ENCODE measurements at regions not wholly inside any gene's neighbourhood (a gene's known extent, or its start where the extent isn't known, plus 50 kb on each side); places are given as distances from the start of the nearest gene placed in this dataset.

GRCh38 chr3:180828001-180828720 lies 84.3 kb upstream of the FXR1 start:
- H3K4me2 ChIP-seq (ENCODE audit: control insufficient read depth, extremely low read depth, insufficient read depth, low read depth, low read length) = no peak overlapping the region
- H3K9me3 ChIP-seq (ENCODE audit: control insufficient read depth, low read depth, low read length) = no peaks in the 10 kb centered on the region
- FAIRE-seq (no peak), DNase-seq (ENCODE audit: low read depth, low spot score) (no peak)
- no peaks in the 10 kb centered on the region for H3K79me2 ChIP-seq (ENCODE audit: control insufficient read depth, insufficient read depth, low read length)
- H3K27me3 ChIP-seq (ENCODE audit: control insufficient read depth, extremely low read depth, insufficient read depth, low read length) = no peaks in the 10 kb centered on the region
- H4K20me1 ChIP-seq (ENCODE audit: control insufficient read depth, extremely low read depth, insufficient read depth, low read length) = no peaks in the 10 kb centered on the region
- dilution Hi-C loops (cut with MboI; ENCODE audit: extremely low pct_ligation_motif_present, low sequenced_read_pairs) = no loop called here
- no peaks in the 10 kb centered on the region for H3K9me1 ChIP-seq (ENCODE audit: control insufficient read depth, extremely low read depth, insufficient read depth, low read length)
- no peaks in the 10 kb centered on the region for H3K4me1 ChIP-seq (ENCODE audit: control insufficient read depth, extremely low read depth, insufficient read depth, low read length)
- H3K36me3 ChIP-seq (ENCODE audit: control insufficient read depth in 2 of 2, extremely low read depth in 1 of 2, insufficient read depth in 2 of 2, low read length in 2 of 2) = no peaks in the 10 kb centered on the region
- no peak overlapping the region for H3K27ac ChIP-seq (ENCODE audit: control insufficient read depth, insufficient read depth, low read length)
- H3K4me3 ChIP-seq (ENCODE audit: control insufficient read depth in 2 of 3, extremely low read depth in 1 of 3, insufficient read depth in 2 of 3, low read depth in 1 of 3, low read length in 3 of 3) = no peak overlapping the region
- no peak overlapping the region for H3K9ac ChIP-seq (ENCODE audit: control insufficient read depth, extremely low read depth, insufficient read depth, low read length)
- TF ChIP-seq EZH2 (IDR thresholded peaks at IDR 0.05; ENCODE audit: low read length) (no peak), CTCF (optimal IDR thresholded peaks at IDR 0.05 in 1 of 3, IDR thresholded peaks at IDR 0.05 in 1 of 3, conservative IDR thresholded peaks at IDR 0.05 in 1 of 3; ENCODE audit: extremely low read depth in 1 of 3, insufficient read depth in 2 of 3, low read length in 3 of 3) (no peak)
- no peak overlapping the region for H2AFZ ChIP-seq (ENCODE audit: control insufficient read depth, low read length)

- H3K79me2 ChIP-seq (ENCODE audit: control insufficient read depth, insufficient read depth, low read length) = no peaks in the 10 kb centered on the region
- no peak overlapping the region for H3K4me2 ChIP-seq (ENCODE audit: control insufficient read depth, extremely low read depth, insufficient read depth, low read depth, low read length)
- no peaks in the 10 kb centered on the region for H4K20me1 ChIP-seq (ENCODE audit: control insufficient read depth, extremely low read depth, insufficient read depth, low read length)
- TF ChIP-seq EZH2 (IDR thresholded peaks at IDR 0.05; ENCODE audit: low read length) = no peak
- no peak for TF ChIP-seq CTCF (optimal IDR thresholded peaks at IDR 0.05 in 1 of 3, IDR thresholded peaks at IDR 0.05 in 1 of 3, conservative IDR thresholded peaks at IDR 0.05 in 1 of 3; ENCODE audit: extremely low read depth in 1 of 3, insufficient read depth in 2 of 3, low read length in 3 of 3)
- no peaks in the 10 kb centered on the region for H3K9me1 ChIP-seq (ENCODE audit: control insufficient read depth, extremely low read depth, insufficient read depth, low read length)
- dilution Hi-C loops (cut with MboI; ENCODE audit: extremely low pct_ligation_motif_present, low sequenced_read_pairs) = no loop called here
- no peak overlapping the region for H3K27ac ChIP-seq (ENCODE audit: control insufficient read depth, insufficient read depth, low read length)
- H3K4me1 ChIP-seq (ENCODE audit: control insufficient read depth, extremely low read depth, insufficient read depth, low read length) = no peaks in the 10 kb centered on the region
- no peaks in the 10 kb centered on the region for H3K9me3 ChIP-seq (ENCODE audit: control insufficient read depth, low read depth, low read length)
- H3K9ac ChIP-seq (ENCODE audit: control insufficient read depth, extremely low read depth, insufficient read depth, low read length) = no peak overlapping the region
- no peak overlapping the region for H3K4me3 ChIP-seq (ENCODE audit: control insufficient read depth in 2 of 3, extremely low read depth in 1 of 3, insufficient read depth in 2 of 3, low read depth in 1 of 3, low read length in 3 of 3)
- DNase-seq (ENCODE audit: low read depth, low spot score) (no peak), FAIRE-seq (no peak)
- H3K27me3 ChIP-seq (ENCODE audit: control insufficient read depth, extremely low read depth, insufficient read depth, low read length) = no peaks in the 10 kb centered on the region
- H2AFZ ChIP-seq (ENCODE audit: control insufficient read depth, low read length) = no peak overlapping the region
- H3K36me3 ChIP-seq (ENCODE audit: control insufficient read depth in 2 of 2, extremely low read depth in 1 of 2, insufficient read depth in 2 of 2, low read length in 2 of 2) = no peaks in the 10 kb centered on the region
Observed at GRCh38 chr3:180828723-180829408, 83.6 kb upstream of the FXR1 start.
